SH-SY5Y (cell line): ENCODE measurements at regions not wholly inside any gene's neighbourhood (a gene's known extent, or its start where the extent isn't known, plus 50 kb on each side); places are given as distances from the start of the nearest gene placed in this dataset.

Experiments
- GATA2 ChIP-seq: IDR thresholded peaks from 2 replicates; pipeline ENCODE4 v1.6.1; 2011; ENCODE audit warnings: mild to moderate bottlenecking, low read depth, low read length
- GATA3 ChIP-seq: IDR thresholded peaks from 2 replicates; pipeline ENCODE4 v1.6.1; 2011; ENCODE audit warnings: low read depth, mild to moderate bottlenecking, low read length, moderate library complexity

GRCh38 chr1:168923521-168924136 lies 182.9 kb upstream of the ATP1B1 start:
- TF ChIP-seq GATA3 = no peak
- TF ChIP-seq GATA2 = no peak
